H1 (cell line): ENCODE measurements at regions not wholly inside any gene's neighbourhood (a gene's known extent, or its start where the extent isn't known, plus 50 kb on each side); places are given as distances from the start of the nearest gene placed in this dataset.

Experiments
- CTCF ChIA-PET: fragments of 300-600 bp; sonication (Branson Sonifier 250); formaldehyde crosslinking; loops from one replicate; lab custom pipeline; 2021; ENCODE audit not compliant: partially characterized antibody; lab: Charles Lee
- POLR2A ChIA-PET: fragments of 300-600 bp; sonication (Branson Sonifier 250); formaldehyde crosslinking; loops from one replicate; lab custom pipeline; 2021; ENCODE audit warnings: inconsistent platforms; ENCODE audit not compliant: partially characterized antibody; lab: Charles Lee
- DNase-seq, 2 experiments: peaks; one replicate each; pipeline versions ENCODE4 v3.0.0 to v3.0.0-alpha.2; 2010 to 2022; ENCODE audit warnings: low spot score in 2 of 2, low read depth in 1 of 2, mixed read lengths in 1 of 2
- FAIRE-seq: peaks from 2 replicates; lab custom pipeline; 2011; peaks lifted over from hg19 to GRCh38; lab: Jason Lieb, UNC
- H2AFZ ChIP-seq: 2 replicates; pipeline ENCODE4 v1.8.1; 2012; ENCODE audit warnings: low read length, inconsistent platforms
- H2AK5ac ChIP-seq: 2 replicates; pipeline ENCODE4 v1.6.1; 2013; ENCODE audit warnings: low read depth, low read length
- H2BK120ac ChIP-seq: replicated peaks from 2 replicates; pipeline ENCODE3; 2013; ENCODE audit warnings: low read depth, low read length, inconsistent platforms
- H2BK12ac ChIP-seq: 2 replicates; pipeline ENCODE4 v1.6.1; 2013; ENCODE audit warnings: low read depth, low read length
- H2BK15ac ChIP-seq: 2 replicates; pipeline ENCODE4 v1.6.1; 2013; ENCODE audit warnings: low read length
- H2BK20ac ChIP-seq: 2 replicates; pipeline ENCODE4 v1.6.1; 2013; ENCODE audit warnings: low read length
- H2BK5ac ChIP-seq: 2 replicates; pipeline ENCODE4 v1.6.1; 2013; ENCODE audit warnings: low read depth, low read length
- H3K14ac ChIP-seq: 2 replicates; pipeline ENCODE4 v1.6.1; 2013; ENCODE audit warnings: inconsistent platforms; ENCODE audit not compliant: insufficient read length
- H3K18ac ChIP-seq: 2 replicates; pipeline ENCODE4 v1.6.1; 2013; ENCODE audit warnings: low read length; ENCODE audit errors: extremely low read depth
- H3K23ac ChIP-seq: 2 replicates; pipeline ENCODE4 v1.6.1; 2013; ENCODE audit warnings: inconsistent platforms; ENCODE audit not compliant: insufficient read length
- H3K23me2 ChIP-seq: 2 replicates; pipeline ENCODE4 v1.6.1; 2013; ENCODE audit warnings: low read depth, low read length
- H3K27ac ChIP-seq: 2 replicates; pipeline ENCODE4 v1.6.1; 2011; ENCODE audit warnings: low read depth, low read length, inconsistent platforms
- H3K27me3 ChIP-seq, 4 experiments: replicated peaks in 1 of 4; 1 replicate in 1 of 4; 2 replicates in 3 of 4; pipeline versions ENCODE4 v1.6.1 to v1.8.1; 2011 to 2013; ENCODE audit warnings: low read length in 3 of 4, mild to moderate bottlenecking in 3 of 4, inconsistent platforms in 2 of 4, mixed read lengths in 2 of 4, moderate library complexity in 1 of 4; ENCODE audit not compliant: control insufficient read depth in 3 of 4, insufficient read depth in 3 of 4; ENCODE audit errors: extremely low read depth in 1 of 4
- H3K36me3 ChIP-seq, 4 experiments: 2 replicates each; pipeline versions ENCODE4 v1.6.1 to v1.8.1; 2011 to 2013; ENCODE audit warnings: mild to moderate bottlenecking in 4 of 4, low read length in 3 of 4, moderate library complexity in 2 of 4, control low read depth in 1 of 4, inconsistent platforms in 1 of 4; ENCODE audit not compliant: insufficient read depth in 4 of 4, control insufficient read depth in 2 of 4
- H3K4ac ChIP-seq: replicated peaks from 2 replicates; pipeline ENCODE3; 2013; ENCODE audit warnings: low read length, low read depth, mixed read lengths, inconsistent platforms; ENCODE audit not compliant: insufficient read length
- H3K4me1 ChIP-seq, 4 experiments: replicated peaks in 1 of 4; 1 replicate in 1 of 4; 2 replicates in 3 of 4; pipeline versions ENCODE4 v1.6.1 to v1.8.1; 2011 to 2013; ENCODE audit warnings: low read length in 3 of 4, inconsistent platforms in 2 of 4, mixed read lengths in 1 of 4; ENCODE audit not compliant: insufficient read depth in 4 of 4, control insufficient read depth in 3 of 4
- H3K4me2 ChIP-seq, 2 experiments: 2 replicates each; pipeline versions ENCODE4 v1.6.1 to v1.8.1; 2011 to 2013; ENCODE audit warnings: low read depth in 2 of 2, low read length in 2 of 2, control low read depth in 1 of 2, inconsistent platforms in 1 of 2, mild to moderate bottlenecking in 1 of 2; ENCODE audit not compliant: insufficient read depth in 1 of 2
- H3K4me3 ChIP-seq, 4 experiments: fragments of 200-600, 300-600 bp in 1 of 4; sonication (generic), shearing (Covaris generic), sonication (Bioruptor Twin) in 1 of 4; 2 replicates each; pipeline versions ENCODE4 v1.5.1 to v1.8.1; 2011 to 2016; ENCODE audit warnings: low read length in 4 of 4, low read depth in 3 of 4, control low read depth in 2 of 4, inconsistent platforms in 2 of 4, mild to moderate bottlenecking in 2 of 4, mixed read lengths in 1 of 4, moderate library complexity in 1 of 4; ENCODE audit not compliant: insufficient read depth in 2 of 4; ENCODE audit errors: extremely low read depth in 1 of 4
- H3K56ac ChIP-seq: replicated peaks from 2 replicates; pipeline ENCODE3; 2013; ENCODE audit warnings: low read depth, mild to moderate bottlenecking, mixed read lengths, low read length, inconsistent platforms; ENCODE audit not compliant: insufficient read length
- H3K79me1 ChIP-seq: 2 replicates; pipeline ENCODE4 v1.6.1; 2013; ENCODE audit warnings: low read depth, low read length, control low read depth
- H3K79me2 ChIP-seq, 2 experiments: 2 replicates each; pipeline versions ENCODE4 v1.6.1 to v1.8.1; 2012 to 2013; ENCODE audit warnings: low read length in 2 of 2, mild to moderate bottlenecking in 2 of 2, inconsistent platforms in 1 of 2; ENCODE audit not compliant: insufficient read depth in 2 of 2, control insufficient read depth in 1 of 2
- H3K9ac ChIP-seq, 4 experiments: replicated peaks in 1 of 4; 1 replicate in 1 of 4; 2 replicates in 3 of 4; pipeline versions ENCODE4 v1.6.1 to v1.8.1; 2011 to 2013; ENCODE audit warnings: low read depth in 3 of 4, low read length in 3 of 4, control low read depth in 2 of 4, mild to moderate bottlenecking in 2 of 4, moderate library complexity in 2 of 4, inconsistent platforms in 1 of 4; ENCODE audit errors: extremely low read depth in 1 of 4
- H3K9me3 ChIP-seq, 2 experiments: 2 replicates each; pipeline versions ENCODE4 v1.6.1 to v1.8.1; 2012 to 2013; ENCODE audit warnings: mild to moderate bottlenecking in 2 of 2, moderate library complexity in 2 of 2, control low read depth in 1 of 2, inconsistent platforms in 1 of 2, low read depth in 1 of 2, low read length in 1 of 2, mixed read lengths in 1 of 2; ENCODE audit not compliant: insufficient read depth in 2 of 2
- H4K20me1 ChIP-seq, 2 experiments: replicated peaks in 1 of 2; 2 replicates each; pipeline versions ENCODE3 to v1.8.1; 2011 to 2013; ENCODE audit warnings: inconsistent platforms in 2 of 2, low read length in 2 of 2, mild to moderate bottlenecking in 1 of 2; ENCODE audit not compliant: insufficient read depth in 2 of 2, control insufficient read depth in 1 of 2
- H4K5ac ChIP-seq: 2 replicates; pipeline ENCODE4 v1.6.1; 2013; ENCODE audit warnings: low read length, low read depth, mixed read lengths, inconsistent platforms; ENCODE audit not compliant: insufficient read length
- H4K8ac ChIP-seq: 2 replicates; pipeline ENCODE4 v1.8.0; 2013; ENCODE audit warnings: mild to moderate bottlenecking, moderate library complexity, low read length, inconsistent platforms; ENCODE audit not compliant: insufficient read depth; ENCODE audit errors: extremely low read depth
- H4K91ac ChIP-seq: replicated peaks from 2 replicates; pipeline ENCODE3; 2013; ENCODE audit warnings: low read length, mixed read lengths, inconsistent platforms; ENCODE audit not compliant: insufficient read length
- CBX5 ChIP-seq: fragments of 300-800, 300-1000 bp; sonication (generic); IDR thresholded peaks from 2 replicates; pipeline ENCODE4 v1.7.1; 2016; ENCODE audit warnings: antibody characterized with exemption, low read length, low read depth
- CREB1 ChIP-seq: IDR thresholded peaks from 2 replicates; pipeline ENCODE4 v1.6.1; 2012; ENCODE audit warnings: inconsistent platforms
- CTBP2 ChIP-seq: IDR thresholded peaks from 2 replicates; pipeline ENCODE4 v1.7.0; 2011; ENCODE audit warnings: borderline replicate concordance, mild to moderate bottlenecking, moderate library complexity, mixed read lengths, low read length; ENCODE audit not compliant: insufficient read depth, insufficient read length
- E2F6 ChIP-seq: IDR thresholded peaks from 2 replicates; pipeline ENCODE4 v1.6.1; 2012; ENCODE audit warnings: inconsistent platforms
- EP300 ChIP-seq, 2 experiments: IDR thresholded peaks; 1 replicate in 1 of 2; 2 replicates in 1 of 2; pipeline ENCODE4 v1.6.1; 2011 to 2012; ENCODE audit warnings: low read depth in 2 of 2, low read length in 2 of 2, mild to moderate bottlenecking in 2 of 2, borderline replicate concordance in 1 of 2, inconsistent platforms in 1 of 2, moderate library complexity in 1 of 2
- HDAC6 ChIP-seq: IDR thresholded peaks from one replicate; pipeline ENCODE4 v1.7.1; 2012; ENCODE audit warnings: low read depth, mild to moderate bottlenecking, inconsistent platforms, low read length, moderate library complexity
- MAFK ChIP-seq: IDR thresholded peaks from 2 replicates; pipeline ENCODE4 v1.6.1; 2012; ENCODE audit warnings: low read depth, mild to moderate bottlenecking, improper control_type of control experiment, low read length
- POLR2AphosphoS5 ChIP-seq: IDR thresholded peaks from 2 replicates; pipeline ENCODE4 v1.6.1; 2011; ENCODE audit warnings: low read depth, low read length
- POU5F1 ChIP-seq: IDR thresholded peaks from 2 replicates; pipeline ENCODE4 v1.6.1; 2011; ENCODE audit warnings: low read depth, mild to moderate bottlenecking, low read length, moderate library complexity
- RAD21 ChIP-seq, 2 experiments: IDR thresholded peaks in 1 of 2; conservative IDR thresholded peaks in 1 of 2; 2 replicates each; pipeline ENCODE4 v1.6.1; 2011; ENCODE audit warnings: low read depth in 2 of 2, low read length in 2 of 2, improper control_type of control experiment in 1 of 2, inconsistent platforms in 1 of 2, mild to moderate bottlenecking in 1 of 2, moderate library complexity in 1 of 2
- SP2 ChIP-seq: IDR thresholded peaks from 2 replicates; pipeline ENCODE4 v1.6.1; 2012; ENCODE audit warnings: mild to moderate bottlenecking, low read length, inconsistent platforms
- SUZ12 ChIP-seq: fragments of 200-600 bp; sonication (generic); IDR thresholded peaks from 2 replicates; pipeline ENCODE4 v1.6.1; 2012; ENCODE audit warnings: mild to moderate bottlenecking, inconsistent platforms, low read length, moderate library complexity, mixed read lengths
- TAF1 ChIP-seq: IDR thresholded peaks from 2 replicates; pipeline ENCODE4 v1.6.1; 2011; ENCODE audit warnings: mild to moderate bottlenecking, low read depth, low read length
- TAF7 ChIP-seq: optimal IDR thresholded peaks from 2 replicates; pipeline ENCODE3; 2011; ENCODE audit warnings: low read depth, mild to moderate bottlenecking, inconsistent platforms, low read length, moderate library complexity, borderline replicate concordance
- WGBS, 2 experiments: shearing (Covaris generic) in 1 of 2; methylation state at CpG; one replicate each; pipeline versions ENCODE4 v1.1.6 to v1.1.7; 2013 to 2015; ENCODE audit warnings: low lambda C conversion rate in 2 of 2, mixed read lengths in 2 of 2, inconsistent platforms in 1 of 2, low coverage in 1 of 2, missing lambda C conversion rate in 1 of 2; ENCODE audit not compliant: insufficient replicate concordance in 2 of 2, insufficient coverage in 1 of 2, insufficient read length in 1 of 2; ENCODE audit errors: extremely low coverage in 1 of 2, missing lambda C conversion rate in 1 of 2; 5-methylcytosine and 5-hydroxymethylcytosine counted together

GRCh38 chr4:58048491-58048890 is 938.3 kb upstream of the IGFBP7 start:
- no peak overlapping the region for H3K18ac ChIP-seq
- FAIRE-seq = no peak
- no peak overlapping the region for H3K14ac ChIP-seq
- H2AFZ ChIP-seq = no peak overlapping the region
- no peaks in the 10 kb centered on the region for H3K36me3 ChIP-seq
- H2BK15ac ChIP-seq = no peak overlapping the region
- H4K5ac ChIP-seq = no peak overlapping the region
- no peak overlapping the region for H2AK5ac ChIP-seq
- no peak overlapping the region for H2BK120ac ChIP-seq
- H2BK12ac ChIP-seq = no peak overlapping the region
- no peak overlapping the region for H3K56ac ChIP-seq
- H3K4me2 ChIP-seq = no peak overlapping the region
- H3K9me3 ChIP-seq = peaks cover 4 to 5% of the 10 kb centered on the region in 2 experiments; a peak in 3 of 4 replicates
- H4K20me1 ChIP-seq = no peaks in the 10 kb centered on the region
- no peak overlapping the region for H3K4ac ChIP-seq
- 96% methylated on average over 2 of the region's 2 CpGs; no CpG with 5 or more reads in 1 of the 2 experiments for WGBS, 2 experiments
- H3K79me2 ChIP-seq = no peaks in the 10 kb centered on the region
- no peaks in the 10 kb centered on the region; the same call in 1 of the 2 replicates for H3K23me2 ChIP-seq
- no peak overlapping the region for H4K8ac ChIP-seq
- H4K91ac ChIP-seq = no peak overlapping the region
- no peak overlapping the region for H2BK20ac ChIP-seq
- no peaks in the 10 kb centered on the region for H3K79me1 ChIP-seq
- POLR2A ChIA-PET = no interaction called here
- no peak overlapping the region for H2BK5ac ChIP-seq
- no peak overlapping the region for H3K9ac ChIP-seq
- H3K27ac ChIP-seq = no peak overlapping the region
- H3K27me3 ChIP-seq = no peaks in the 10 kb centered on the region
- CTCF ChIA-PET = no interaction called here
- no peak for DNase-seq
- no peak overlapping the region for H3K23ac ChIP-seq
- H3K4me3 ChIP-seq = no peak overlapping the region
- H3K4me1 ChIP-seq = no peaks in the 10 kb centered on the region
- TF ChIP-seq EP300 (IDR thresholded peaks at IDR 0.05; ENCODE audit: borderline replicate concordance in 1 of 2, low read depth in 2 of 2, low read length in 2 of 2) = no peak
- TF ChIP-seq TAF1 = no peak
- TF ChIP-seq SUZ12 = no peak
- TF ChIP-seq CTBP2 = no peak
- no peak for TF ChIP-seq E2F6
- TF ChIP-seq SP2 = no peak
- TF ChIP-seq CREB1 = no peak
- no peak for TF ChIP-seq CBX5
- TF ChIP-seq TAF7 = no peak
- no peak for TF ChIP-seq RAD21 (IDR thresholded peaks at IDR 0.05 in 1 of 2, conservative IDR thresholded peaks at IDR 0.05 in 1 of 2; ENCODE audit: low read depth in 2 of 2, low read length in 2 of 2)
- no peak for TF ChIP-seq MAFK
- no peak for TF ChIP-seq POLR2AphosphoS5
- TF ChIP-seq HDAC6 = no peak
- TF ChIP-seq POU5F1 = no peak
